B cell (primary cell): ENCODE measurements at regions not wholly inside any gene's neighbourhood (a gene's known extent, or its start where the extent isn't known, plus 50 kb on each side); places are given as distances from the start of the nearest gene placed in this dataset.

Source experiments
- CTCF ChIP-seq: fragments of 200-600 bp; IDR thresholded peaks from one replicate; pipeline ENCODE4 v1.8.0; 2022; ENCODE audit warnings: antibody characterized with exemption, mild to moderate bottlenecking
- EZH2 ChIP-seq: IDR thresholded peaks from 2 replicates; pipeline ENCODE4 v1.6.1; 2012; ENCODE audit warnings: borderline replicate concordance, low read depth, mild to moderate bottlenecking, moderate library complexity, low read length; ENCODE audit not compliant: insufficient read depth, poor library complexity, severe bottlenecking

DNA sequence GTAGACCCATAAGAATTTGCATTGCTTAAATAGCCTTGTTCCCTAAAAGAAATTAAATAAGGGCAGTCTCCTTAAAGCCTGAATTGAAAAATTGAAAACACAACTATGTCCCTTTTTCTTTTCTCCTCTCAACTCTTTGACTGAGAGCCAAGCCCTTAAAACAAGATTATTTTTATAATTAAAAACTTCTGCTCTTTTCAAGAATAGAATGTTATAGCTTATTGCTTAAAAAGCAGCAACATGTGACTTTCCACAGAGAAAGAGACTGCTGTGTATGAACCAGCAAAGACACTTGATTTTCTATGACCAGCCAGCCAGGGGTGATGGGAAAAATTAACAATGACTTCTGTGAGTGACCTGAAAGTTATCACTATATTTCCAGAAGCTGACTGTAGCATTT, 295.2 kb upstream of the CELF2 start:
- TF ChIP-seq EZH2 (no peak), CTCF (no peak)
